Esophagus muscularis mucosa (tissue), 4 donors: ENCODE measurements at regions not wholly inside any gene's neighbourhood (a gene's known extent, or its start where the extent isn't known, plus 50 kb on each side); places are given as distances from the start of the nearest gene placed in this dataset.

Experiments
- DNase-seq: peaks from one replicate; pipeline ENCODE4 v3.0.0-alpha.2; 2017; ENCODE audit errors: extremely low spot score
- H3K27ac ChIP-seq, 4 donors: fragments of 200-600 bp; sonication (generic); replicated peaks in 1 of 4; 1 replicate in 3 of 4; 2 replicates in 1 of 4; pipeline ENCODE4 v1.5.1; 2016 to 2019; ENCODE audit warnings: mild to moderate bottlenecking in 1 of 4
- H3K27me3 ChIP-seq, 4 donors: fragments of 200-600 bp; sonication (generic); one replicate each; pipeline versions ENCODE4 v1.5.1 to v1.6.0; 2016 to 2019
- H3K36me3 ChIP-seq, 4 donors: fragments of 200-600 bp; sonication (generic); one replicate each; pipeline ENCODE4 v1.5.1; 2016 to 2019
- H3K4me1 ChIP-seq, 4 donors: fragments of 200-600 bp; sonication (generic); one replicate each; pipeline ENCODE4 v1.5.1; 2016 to 2019
- H3K4me3 ChIP-seq, 4 donors: fragments of 200-600 bp; sonication (generic); 1 replicate in 2 of 4; 2 replicates in 2 of 4; pipeline ENCODE4 v1.5.1; 2016 to 2019; ENCODE audit warnings: mild to moderate bottlenecking in 4 of 4, moderate library complexity in 1 of 4
- H3K9me3 ChIP-seq, 4 donors: fragments of 200-600 bp; sonication (generic); 1 replicate in 3 of 4; 2 replicates in 1 of 4; pipeline ENCODE4 v1.5.1; 2016 to 2019
- EP300 ChIP-seq: sonication (generic); formaldehyde crosslinking; IDR thresholded peaks from one replicate; pipeline ENCODE4 v1.6.1; 2017; ENCODE audit warnings: antibody characterized with exemption
- POLR2A ChIP-seq: fragments of 450-650 bp; IDR thresholded peaks from one replicate; pipeline ENCODE4 v1.6.1; 2017; ENCODE audit warnings: antibody characterized with exemption, moderate library complexity, mild to moderate bottlenecking, low read depth
- POLR2AphosphoS5 ChIP-seq, 2 donors: sonication (generic); formaldehyde crosslinking; IDR thresholded peaks; one replicate each; pipeline ENCODE4 v1.6.1; 2017; ENCODE audit warnings: antibody characterized with exemption in 2 of 2
- WGBS: methylation state at CpG from one replicate; pipeline ENCODE4 v1.1.5; 2018; 5-methylcytosine and 5-hydroxymethylcytosine counted together
- intact Hi-C: fragments of 100-400 bp; cut with DNase I; formaldehyde crosslinking; loops from one replicate; pipeline ENCODE4 v1.15.1; 2023
- TF ChIP-seq, protein P1 (sequence below), 3 experiments: fragments of 200-600 bp in 2 of 3; fragments of 450-650 bp in 1 of 3; sonication (generic) in 2 of 3; IDR thresholded peaks; one replicate each; pipeline ENCODE4 v1.5.1; 2017 to 2019; ENCODE audit warnings: antibody characterized with exemption in 3 of 3, mild to moderate bottlenecking in 2 of 3, moderate library complexity in 1 of 3

DNA sequence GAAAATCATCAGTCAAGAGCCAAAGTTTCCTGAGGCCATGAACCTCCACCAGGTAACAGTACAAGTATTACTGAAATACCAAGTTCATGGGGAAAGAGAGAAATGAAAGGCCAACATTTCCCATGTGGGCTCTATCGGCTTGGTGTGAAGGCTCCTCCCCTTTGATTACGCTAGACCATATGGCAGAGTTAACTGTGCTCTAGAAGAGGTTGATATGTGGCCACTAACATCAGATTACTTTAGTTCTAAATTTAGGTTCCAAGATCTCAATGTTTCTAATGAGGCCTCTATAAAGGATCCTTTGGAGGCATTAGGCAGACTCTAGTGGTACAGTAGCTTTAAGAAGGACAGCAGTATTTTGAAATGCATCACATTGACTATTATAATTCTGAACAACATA, 127.1 kb downstream of the SEMA6D start:
- 94% methylated on average over 2 of the region's 2 CpGs for WGBS
- no peak for DNase-seq
- Histone ChIP-seq H3K27ac (no peak overlapping the region), H3K9me3 (no peaks in the 10 kb centered on the region), H3K4me3 (no peak overlapping the region), H3K36me3 (no peaks in the 10 kb centered on the region), H3K27me3 (no peaks in the 10 kb centered on the region), H3K4me1 (no peaks in the 10 kb centered on the region)
- intact Hi-C loops: no loop called here
- TF ChIP-seq, protein P1, sequence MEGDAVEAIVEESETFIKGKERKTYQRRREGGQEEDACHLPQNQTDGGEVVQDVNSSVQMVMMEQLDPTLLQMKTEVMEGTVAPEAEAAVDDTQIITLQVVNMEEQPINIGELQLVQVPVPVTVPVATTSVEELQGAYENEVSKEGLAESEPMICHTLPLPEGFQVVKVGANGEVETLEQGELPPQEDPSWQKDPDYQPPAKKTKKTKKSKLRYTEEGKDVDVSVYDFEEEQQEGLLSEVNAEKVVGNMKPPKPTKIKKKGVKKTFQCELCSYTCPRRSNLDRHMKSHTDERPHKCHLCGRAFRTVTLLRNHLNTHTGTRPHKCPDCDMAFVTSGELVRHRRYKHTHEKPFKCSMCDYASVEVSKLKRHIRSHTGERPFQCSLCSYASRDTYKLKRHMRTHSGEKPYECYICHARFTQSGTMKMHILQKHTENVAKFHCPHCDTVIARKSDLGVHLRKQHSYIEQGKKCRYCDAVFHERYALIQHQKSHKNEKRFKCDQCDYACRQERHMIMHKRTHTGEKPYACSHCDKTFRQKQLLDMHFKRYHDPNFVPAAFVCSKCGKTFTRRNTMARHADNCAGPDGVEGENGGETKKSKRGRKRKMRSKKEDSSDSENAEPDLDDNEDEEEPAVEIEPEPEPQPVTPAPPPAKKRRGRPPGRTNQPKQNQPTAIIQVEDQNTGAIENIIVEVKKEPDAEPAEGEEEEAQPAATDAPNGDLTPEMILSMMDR (IDR thresholded peaks at IDR 0.05): no peak
- TF ChIP-seq POLR2A (no peak), POLR2AphosphoS5 (IDR thresholded peaks at IDR 0.05) (no peak), EP300 (no peak)

DNA sequence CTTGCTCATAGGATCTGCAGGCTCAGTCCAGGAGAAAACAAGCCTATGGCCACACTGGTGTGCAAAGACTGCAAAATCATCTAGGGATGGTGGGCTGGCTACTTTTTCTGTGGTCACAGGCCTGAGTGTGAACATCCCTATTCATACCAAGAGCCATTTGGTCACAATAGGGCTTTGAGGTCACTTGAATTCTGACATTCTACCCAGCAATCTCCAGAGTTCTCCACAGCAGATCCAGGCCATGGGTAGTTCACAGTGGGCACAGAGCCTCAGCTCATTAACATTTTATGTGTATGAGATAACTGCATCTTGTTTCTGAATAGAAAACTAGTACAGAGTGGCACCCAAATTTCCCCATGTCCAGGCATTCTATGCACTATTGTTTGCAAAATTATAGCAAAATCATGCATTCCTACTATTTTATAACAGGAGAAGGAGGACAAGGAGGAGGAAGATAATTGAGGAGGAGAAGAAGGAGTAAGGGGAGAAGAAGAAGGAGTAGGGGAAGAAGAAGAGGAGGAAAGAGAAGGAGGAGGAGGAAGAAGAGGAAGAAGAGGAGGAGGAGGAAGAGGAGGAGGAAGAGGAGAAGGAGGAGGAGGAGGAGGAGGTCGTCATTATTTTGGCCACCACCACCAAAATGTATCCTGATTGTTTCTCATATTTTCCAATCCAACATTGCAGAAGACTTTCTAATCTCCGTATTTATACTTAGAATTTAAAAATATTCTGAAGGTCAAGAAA, 129.0 kb downstream of the SEMA6D start:
- intact Hi-C loops: no loop called here
- TF ChIP-seq POLR2AphosphoS5 (IDR thresholded peaks at IDR 0.05) (no peak), EP300 (no peak), POLR2A (no peak)
- TF ChIP-seq, protein P1 (IDR thresholded peaks at IDR 0.05): no peak
- no peaks in the 10 kb centered on the region for H3K36me3 ChIP-seq
- H3K27ac ChIP-seq: no peak overlapping the region
- no peaks in the 10 kb centered on the region for H3K9me3 ChIP-seq
- no peak overlapping the region for H3K4me3 ChIP-seq
- H3K27me3 ChIP-seq: no peaks in the 10 kb centered on the region
- 67% methylated on average over 2 of the region's 2 CpGs for WGBS
- no peak for DNase-seq
- no peaks in the 10 kb centered on the region for H3K4me1 ChIP-seq

DNA sequence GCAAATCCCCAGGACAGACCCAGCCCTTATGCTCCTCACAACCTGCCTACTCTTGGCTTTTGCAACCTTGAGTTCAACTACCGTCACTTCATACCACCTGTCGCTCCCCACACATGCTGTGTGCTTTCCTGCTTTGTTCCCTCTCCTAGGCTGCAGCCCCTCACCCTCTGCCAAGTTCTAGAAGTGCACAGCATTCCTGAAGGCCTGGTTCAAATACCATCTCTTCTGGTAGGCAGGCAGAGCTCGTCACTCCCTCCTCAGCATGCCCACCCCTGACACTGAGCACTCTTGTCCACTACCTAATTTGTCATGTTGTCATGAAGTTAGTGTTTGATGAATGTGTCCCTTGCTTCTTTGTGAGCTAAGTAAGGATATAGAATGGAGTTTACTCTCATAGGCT, 129.6 kb downstream of the SEMA6D start:
- H3K27me3 ChIP-seq: no peaks in the 10 kb centered on the region
- DNase-seq: no peak

DNA sequence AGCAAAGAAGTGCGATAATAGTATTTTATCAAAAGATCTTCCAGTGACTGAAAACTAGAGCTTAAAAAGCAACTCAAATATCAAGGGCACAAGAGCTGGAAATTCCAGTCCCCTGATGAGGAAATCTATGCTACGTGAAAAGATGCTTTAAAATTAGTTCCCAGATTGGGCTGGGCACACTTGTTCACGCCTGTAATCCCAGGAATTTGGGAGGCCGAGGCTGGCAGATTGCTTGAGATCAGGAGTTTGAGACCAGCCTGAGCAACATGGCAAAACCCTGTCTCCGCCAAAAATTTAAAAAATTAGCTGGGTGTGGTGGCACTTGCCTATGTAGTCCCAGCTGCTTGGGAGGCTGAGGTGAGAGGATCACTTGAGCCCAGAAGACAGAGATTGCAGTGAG, 138.8 kb downstream of the SEMA6D start:
- no peak overlapping the region for H3K4me3 ChIP-seq
- intact Hi-C loops: no loop called here
- TF ChIP-seq, protein P1 (IDR thresholded peaks at IDR 0.05): no peak
- TF ChIP-seq POLR2A (no peak), POLR2AphosphoS5 (IDR thresholded peaks at IDR 0.05) (no peak)

More for the DNA sequence above, 129.6 kb downstream of the SEMA6D start:
- WGBS: 50% methylated on average over 3 of the region's 3 CpGs
- no peaks in the 10 kb centered on the region for H3K4me1 ChIP-seq
- H3K4me3 ChIP-seq: no peak overlapping the region
- H3K9me3 ChIP-seq: no peaks in the 10 kb centered on the region
- no peaks in the 10 kb centered on the region for H3K36me3 ChIP-seq
- no peak overlapping the region for H3K27ac ChIP-seq
- TF ChIP-seq POLR2A: no peak
- TF ChIP-seq, protein P1 (IDR thresholded peaks at IDR 0.05): no peak
- no peak for TF ChIP-seq EP300
- no peak for TF ChIP-seq POLR2AphosphoS5 (IDR thresholded peaks at IDR 0.05)
- intact Hi-C loops: no loop called here

More for the DNA sequence above, 138.8 kb downstream of the SEMA6D start:
- Histone ChIP-seq H3K9me3 (no peaks in the 10 kb centered on the region), H3K27ac (no peak overlapping the region), H3K4me1 (no peaks in the 10 kb centered on the region), H3K36me3 (no peaks in the 10 kb centered on the region), H3K27me3 (no peaks in the 10 kb centered on the region)
- WGBS: 70% methylated on average over 5 of the region's 5 CpGs
- DNase-seq: no peak
